DOHH2 (cell line): ENCODE measurements at regions not wholly inside any gene's neighbourhood (a gene's known extent, or its start where the extent isn't known, plus 50 kb on each side); places are given as distances from the start of the nearest gene placed in this dataset.

ENCODE experiments used
- H3F3A ChIP-seq: fragments of 200-600 bp; sonication (generic), shearing (Covaris generic); 2 replicates; pipeline ENCODE4 v1.6.0; 2016; ENCODE audit warnings: antibody characterized with exemption, mild to moderate bottlenecking; ENCODE audit not compliant: control insufficient read depth, insufficient read depth
- H3K27ac ChIP-seq: fragments of 200-600 bp; sonication (generic); 2 replicates; pipeline ENCODE4 v1.5.1; 2014; ENCODE audit warnings: low read depth, mild to moderate bottlenecking, low read length, moderate library complexity
- H3K27me3 ChIP-seq: fragments of 200-600 bp; sonication (generic); 2 replicates; pipeline ENCODE4 v1.6.1; 2014; ENCODE audit warnings: mild to moderate bottlenecking, low read length, mixed read lengths; ENCODE audit not compliant: control insufficient read depth
- H3K36me3 ChIP-seq: fragments of 200-600 bp; sonication (generic); 2 replicates; pipeline ENCODE4 v1.6.1; 2014; ENCODE audit warnings: mild to moderate bottlenecking, low read length, moderate library complexity, mixed read lengths; ENCODE audit not compliant: control insufficient read depth
- H3K4me1 ChIP-seq: fragments of 200-600 bp; sonication (generic); 2 replicates; pipeline ENCODE4 v1.6.1; 2014; ENCODE audit warnings: mild to moderate bottlenecking, low read length, mixed read lengths; ENCODE audit not compliant: control insufficient read depth
- H3K4me2 ChIP-seq: fragments of 200-600 bp; sonication (generic); 2 replicates; pipeline ENCODE4 v1.6.0; 2014; ENCODE audit warnings: mild to moderate bottlenecking, low read length, moderate library complexity
- H3K4me3 ChIP-seq: fragments of 200-600 bp; sonication (generic); 2 replicates; pipeline ENCODE4 v1.5.1; 2014; ENCODE audit warnings: mild to moderate bottlenecking, low read length, mixed read lengths
- H3K79me2 ChIP-seq: fragments of 200-600 bp; sonication (generic); 2 replicates; pipeline ENCODE4 v1.6.1; 2014; ENCODE audit warnings: mild to moderate bottlenecking, low read length, mixed read lengths; ENCODE audit not compliant: control insufficient read depth
- H3K9me2 ChIP-seq: fragments of 200-600 bp; sonication (generic); replicated peaks from 2 replicates; pipeline ENCODE4 v1.6.1; 2014; ENCODE audit warnings: mild to moderate bottlenecking, low read length, mixed read lengths; ENCODE audit not compliant: control insufficient read depth
- H3K9me3 ChIP-seq: fragments of 200-600 bp; sonication (generic); 2 replicates; pipeline ENCODE4 v1.6.1; 2014; ENCODE audit warnings: antibody characterized with exemption, low read length, mixed read lengths; ENCODE audit not compliant: control insufficient read depth, insufficient read depth
- H4K20me1 ChIP-seq: fragments of 200-600 bp; sonication (generic); 2 replicates; pipeline ENCODE4 v1.6.0; 2014; ENCODE audit warnings: low read depth, mild to moderate bottlenecking, antibody characterized with exemption, low read length, moderate library complexity; ENCODE audit not compliant: control insufficient read depth, insufficient read depth
- EZH2phosphoT487 ChIP-seq: fragments of 200-600 bp; sonication (generic); IDR thresholded peaks from 2 replicates; pipeline ENCODE4 v1.6.1; 2017; ENCODE audit warnings: borderline replicate concordance, mild to moderate bottlenecking, antibody characterized with exemption, low read length, moderate library complexity, mixed read lengths
- TF ChIP-seq, protein P1 (sequence below): fragments of 200-600 bp; sonication (generic); IDR thresholded peaks from one replicate; pipeline ENCODE4 v1.5.1; 2014; ENCODE audit warnings: antibody characterized with exemption, mild to moderate bottlenecking, low read depth, low read length; ENCODE audit not compliant: poor library complexity, severe bottlenecking

DNA sequence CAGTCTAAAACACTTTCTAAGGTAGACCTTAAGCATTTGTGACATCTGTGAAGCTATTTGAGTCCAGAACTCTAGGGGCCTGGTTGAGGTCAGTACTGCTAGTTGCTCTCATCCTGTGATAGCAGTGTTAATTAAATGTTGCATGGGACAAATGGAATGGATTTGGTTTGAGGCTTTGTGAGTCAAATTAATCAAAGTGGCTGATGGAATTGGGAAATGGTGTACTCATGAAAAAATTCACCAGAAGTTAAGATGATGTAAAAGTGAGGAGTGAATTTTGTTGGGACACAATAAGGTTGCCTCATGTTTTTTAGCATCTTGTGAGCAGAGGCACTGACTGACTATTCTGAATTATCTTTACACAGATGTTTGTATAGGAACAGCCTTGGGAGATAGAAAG, 99.2 kb upstream of the ARSJ start:
- H3K4me3 ChIP-seq, result no peak overlapping the region
- H3K9me3 ChIP-seq, result no peaks in the 10 kb centered on the region
- no peaks in the 10 kb centered on the region for H3K36me3 ChIP-seq
- H3K4me2 ChIP-seq, result no peak overlapping the region
- H3K27ac ChIP-seq, result no peak overlapping the region
- H3F3A ChIP-seq, result no peaks in the 10 kb centered on the region
- peaks cover 2% of the 10 kb centered on the region; the same call in 1 of the 2 replicates for H3K27me3 ChIP-seq
- no peaks in the 10 kb centered on the region for H3K4me1 ChIP-seq
- no peaks in the 10 kb centered on the region for H3K79me2 ChIP-seq
- TF ChIP-seq, protein P1, sequence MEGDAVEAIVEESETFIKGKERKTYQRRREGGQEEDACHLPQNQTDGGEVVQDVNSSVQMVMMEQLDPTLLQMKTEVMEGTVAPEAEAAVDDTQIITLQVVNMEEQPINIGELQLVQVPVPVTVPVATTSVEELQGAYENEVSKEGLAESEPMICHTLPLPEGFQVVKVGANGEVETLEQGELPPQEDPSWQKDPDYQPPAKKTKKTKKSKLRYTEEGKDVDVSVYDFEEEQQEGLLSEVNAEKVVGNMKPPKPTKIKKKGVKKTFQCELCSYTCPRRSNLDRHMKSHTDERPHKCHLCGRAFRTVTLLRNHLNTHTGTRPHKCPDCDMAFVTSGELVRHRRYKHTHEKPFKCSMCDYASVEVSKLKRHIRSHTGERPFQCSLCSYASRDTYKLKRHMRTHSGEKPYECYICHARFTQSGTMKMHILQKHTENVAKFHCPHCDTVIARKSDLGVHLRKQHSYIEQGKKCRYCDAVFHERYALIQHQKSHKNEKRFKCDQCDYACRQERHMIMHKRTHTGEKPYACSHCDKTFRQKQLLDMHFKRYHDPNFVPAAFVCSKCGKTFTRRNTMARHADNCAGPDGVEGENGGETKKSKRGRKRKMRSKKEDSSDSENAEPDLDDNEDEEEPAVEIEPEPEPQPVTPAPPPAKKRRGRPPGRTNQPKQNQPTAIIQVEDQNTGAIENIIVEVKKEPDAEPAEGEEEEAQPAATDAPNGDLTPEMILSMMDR, result no peak
- TF ChIP-seq EZH2phosphoT487, result no peak
- no peaks in the 10 kb centered on the region for H3K9me2 ChIP-seq
- no peaks in the 10 kb centered on the region for H4K20me1 ChIP-seq

DNA sequence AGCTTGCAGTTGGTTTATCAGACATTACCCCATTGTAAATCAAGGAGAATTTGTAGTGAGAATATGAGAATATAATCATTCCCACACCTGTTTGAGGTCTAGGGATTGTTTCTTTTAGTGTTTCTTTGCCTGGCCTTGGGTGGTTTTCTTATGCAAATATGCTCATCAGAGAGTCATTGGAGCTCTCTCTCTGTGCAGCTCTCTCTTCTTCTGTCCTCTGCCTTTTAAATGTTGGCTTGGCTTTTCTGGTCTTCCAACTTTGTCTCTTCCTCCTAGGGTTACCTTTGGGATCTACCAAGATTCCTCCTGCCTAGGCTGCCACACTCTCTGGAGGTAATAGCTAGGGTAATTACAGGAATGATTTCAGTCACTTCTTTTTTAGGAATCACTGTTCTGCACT, 102.3 kb upstream of the ARSJ start:
- no peak overlapping the region for H3K4me3 ChIP-seq
- no peak overlapping the region for H3K27ac ChIP-seq
- no peaks in the 10 kb centered on the region for H3F3A ChIP-seq
- no peaks in the 10 kb centered on the region for H3K9me3 ChIP-seq
- no peak for TF ChIP-seq EZH2phosphoT487
- TF ChIP-seq, protein P1, result no peak
- no peaks in the 10 kb centered on the region for H3K9me2 ChIP-seq
- H3K4me1 ChIP-seq, result no peaks in the 10 kb centered on the region
- H3K4me2 ChIP-seq, result no peak overlapping the region
- H4K20me1 ChIP-seq, result no peaks in the 10 kb centered on the region
- peaks cover 2% of the 10 kb centered on the region; the same call in 1 of the 2 replicates for H3K27me3 ChIP-seq
- H3K79me2 ChIP-seq, result no peaks in the 10 kb centered on the region
- no peaks in the 10 kb centered on the region for H3K36me3 ChIP-seq

DNA sequence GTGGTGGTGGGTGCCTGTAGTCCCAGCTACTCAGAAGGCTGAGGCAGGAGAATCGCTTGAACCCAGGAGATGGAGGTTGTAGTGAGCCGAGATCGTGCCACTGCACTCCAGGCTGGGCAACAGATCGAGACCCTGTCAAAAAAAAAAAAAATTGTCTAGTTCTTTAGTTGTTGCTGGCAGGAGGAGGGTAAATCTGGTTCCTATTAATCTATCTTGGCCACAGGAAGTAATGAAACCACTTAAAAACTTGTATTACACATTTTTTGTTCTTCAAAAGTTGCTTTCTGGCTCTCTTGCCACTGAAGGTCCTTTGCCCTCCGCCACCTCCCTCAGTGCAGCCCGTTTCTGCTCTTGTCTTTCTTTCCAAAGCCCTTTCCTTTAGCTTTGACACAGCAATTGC, 102.9 kb upstream of the ARSJ start:
- no peaks in the 10 kb centered on the region for H4K20me1 ChIP-seq
- H3F3A ChIP-seq, result no peaks in the 10 kb centered on the region
- H3K79me2 ChIP-seq, result no peaks in the 10 kb centered on the region
- H3K36me3 ChIP-seq, result no peaks in the 10 kb centered on the region
- H3K9me2 ChIP-seq, result no peaks in the 10 kb centered on the region
- TF ChIP-seq, protein P1, result no peak
- TF ChIP-seq EZH2phosphoT487, result no peak
- no peak overlapping the region for H3K4me3 ChIP-seq
- H3K27me3 ChIP-seq, result peaks cover 2% of the 10 kb centered on the region; the same call in 1 of the 2 replicates
- no peaks in the 10 kb centered on the region for H3K9me3 ChIP-seq
- H3K27ac ChIP-seq, result no peak overlapping the region
- H3K4me1 ChIP-seq, result no peaks in the 10 kb centered on the region
- no peak overlapping the region for H3K4me2 ChIP-seq
